ENCODE measurements at regions not wholly inside any gene's neighbourhood (a gene's known extent, or its start where the extent isn't known, plus 50 kb on each side); places are given as distances from the start of the nearest gene placed in this dataset.

- DNase-seq: no peak
Observed at GRCh38 chr13:20351281-20352022, 119.3 kb upstream of the GJB6 start.

GRCh38 chr13:20350819-20351218 is 118.7 kb upstream of the GJB6 start:
- DNase-seq: no peak

GRCh38 chr13:20350382-20350763 is 118.3 kb upstream of the GJB6 start:
- no peak for DNase-seq

- peak; percentile 48 for DNase-seq
Observed at GRCh38 chr13:20349564-20350381, 117.7 kb upstream of the GJB6 start.

GRCh38 chr13:20348645-20349408 is 116.7 kb upstream of the GJB6 start:
- no peak for DNase-seq

GRCh38 chr13:20348018-20348417 is 115.9 kb upstream of the GJB6 start:
- DNase-seq: no peak

- DNase-seq: no peak
Observed at GRCh38 chr13:20344836-20345490, 112.8 kb upstream of the GJB6 start.

GRCh38 chr13:20342311-20342710 is 110.2 kb upstream of the GJB6 start:
- DNase-seq: no peak

- no peak for DNase-seq
Observed at GRCh38 chr13:20340759-20341171, 108.6 kb upstream of the GJB6 start.

- no peak for DNase-seq
Observed at GRCh38 chr13:20340136-20340758, 108.1 kb upstream of the GJB6 start.

- DNase-seq: no peak
Observed at GRCh38 chr13:20337884-20338551, 105.9 kb upstream of the GJB6 start.

- DNase-seq: no peak
Observed at GRCh38 chr13:20336761-20337160, 104.6 kb upstream of the GJB6 start.

GRCh38 chr13:20334309-20334708 is 102.2 kb upstream of the GJB6 start:
- no peak for DNase-seq

GRCh38 chr13:20332361-20333096 is 100.4 kb upstream of the GJB6 start:
- no peak for DNase-seq

GRCh38 chr13:20331949-20332348 is 99.8 kb upstream of the GJB6 start:
- no peak for DNase-seq

- no peak for DNase-seq
Observed at GRCh38 chr13:20331419-20331818, 99.3 kb upstream of the GJB6 start.

- DNase-seq: no peak
Observed at GRCh38 chr13:20326809-20327208, 94.7 kb upstream of the GJB6 start.

GRCh38 chr13:20326276-20326675 is 94.2 kb upstream of the GJB6 start:
- no peak for DNase-seq

- no peak for DNase-seq
Observed at GRCh38 chr13:20320885-20321284, 88.8 kb upstream of the GJB6 start.

GRCh38 chr13:20313896-20314295 is 81.8 kb upstream of the GJB6 start:
- DNase-seq: no peak

- DNase-seq: no peak
Observed at GRCh38 chr13:20312292-20312691, 80.2 kb upstream of the GJB6 start.
